A673 (cell line): ENCODE measurements at regions not wholly inside any gene's neighbourhood (a gene's known extent, or its start where the extent isn't known, plus 50 kb on each side); places are given as distances from the start of the nearest gene placed in this dataset.

Experiments
- CTCF ChIP-seq: fragments of 300-800, 200-600 bp; sonication (generic); conservative IDR thresholded peaks from 2 replicates; pipeline ENCODE4 v1.5.1; 2017; ENCODE audit warnings: low read depth, mild to moderate bottlenecking, antibody characterized with exemption, low read length, moderate library complexity, mixed read lengths
- EZH2 ChIP-seq: fragments of 200-600 bp; sonication (generic); IDR thresholded peaks from 2 replicates; pipeline ENCODE4 v1.6.1; 2017; ENCODE audit warnings: borderline replicate concordance, low read depth, mild to moderate bottlenecking, mixed read lengths, antibody characterized with exemption, low read length; ENCODE audit not compliant: poor library complexity, severe bottlenecking

GRCh38 chr15:69857250-69857649, 240.5 kb downstream of the TLE3 start:
- TF ChIP-seq CTCF (no peak), EZH2 (no peak)
